ENCODE measurements at regions not wholly inside any gene's neighbourhood (a gene's known extent, or its start where the extent isn't known, plus 50 kb on each side); places are given as distances from the start of the nearest gene placed in this dataset.

GRCh38 chr5:115684513-115685037 lies 58.7 kb upstream of the TMED7 start:
- in situ Hi-C loops (cut with HindIII; ENCODE audit: extremely low pct_ligation_motif_present, low pct_unique_long_range_greater_than_20kb) = no loop called here
- DNase-seq (ENCODE audit: low spot score) (no peak), ATAC-seq (no peak), FAIRE-seq (no peak)
- no peaks in the 10 kb centered on the region for H3K27me3 ChIP-seq (ENCODE audit: control insufficient read depth in 1 of 2, insufficient read depth in 2 of 2, low read length in 2 of 2)
- no peaks in the 10 kb centered on the region for H4K20me1 ChIP-seq (ENCODE audit: insufficient read depth, low read length)
- no peak overlapping the region for H3K4me2 ChIP-seq (ENCODE audit: low read depth, low read length)
- no peaks in the 10 kb centered on the region for H3K79me2 ChIP-seq (ENCODE audit: insufficient read depth, low read length)
- no TSS peak for BruUV-seq (replicated peaks)
- TF ChIP-seq ZSCAN20 (CRISPR knock-in tag; IDR thresholded peaks at IDR 0.05; ENCODE audit: borderline replicate concordance) = no peak
- TF ChIP-seq GLI4 (CRISPR knock-in tag; IDR thresholded peaks at IDR 0.05; ENCODE audit: borderline replicate concordance) = no peak
- no peak for TF ChIP-seq ZNF720 (CRISPR knock-in tag; IDR thresholded peaks at IDR 0.05)
- no peak for TF ChIP-seq ZNF3 (CRISPR knock-in tag; IDR thresholded peaks at IDR 0.05)
- TF ChIP-seq ZNF317 (CRISPR knock-in tag; IDR thresholded peaks at IDR 0.05) = no peak
- TF ChIP-seq HDAC1 (CRISPR knock-in tag; IDR thresholded peaks at IDR 0.05) = no peak
- no peak for TF ChIP-seq ZNF280D (CRISPR knock-in tag; IDR thresholded peaks at IDR 0.05)
- no peak for TF ChIP-seq ZNF142 (CRISPR knock-in tag; IDR thresholded peaks at IDR 0.05)
- no peak for TF ChIP-seq KAT2B (IDR thresholded peaks at IDR 0.05; ENCODE audit: borderline replicate concordance, low read depth, low read length)
- no peak for TF ChIP-seq PLRG1 (conservative IDR thresholded peaks at IDR 0.05)
- TF ChIP-seq ZNF713 (CRISPR knock-in tag; IDR thresholded peaks at IDR 0.05) = no peak
- no peak for TF ChIP-seq MBD4 (IDR thresholded peaks at IDR 0.05; ENCODE audit: borderline replicate concordance, low read length)
- TF ChIP-seq SSRP1 (CRISPR knock-in tag; IDR thresholded peaks at IDR 0.05) = no peak
- TF ChIP-seq ZNF251 (CRISPR knock-in tag; IDR thresholded peaks at IDR 0.05) = no peak
- no peak for TF ChIP-seq RFXAP (CRISPR knock-in tag; IDR thresholded peaks at IDR 0.05; ENCODE audit: borderline replicate concordance)
- no peak for TF ChIP-seq ZNF30 (CRISPR knock-in tag; IDR thresholded peaks at IDR 0.05)
- intact Hi-C loops (cut with micrococcal nuclease; ENCODE audit: unreplicated experiment) = no loop called here
- H3K9me3 ChIP-seq (ENCODE audit: low read length) = no peaks in the 10 kb centered on the region
- no peak overlapping the region for H3K4me3 ChIP-seq (replicated peaks in 1 of 3; ENCODE audit: insufficient read depth in 1 of 3, low read depth in 2 of 3, low read length in 3 of 3)
- no peaks in the 10 kb centered on the region for H3K36me3 ChIP-seq (replicated peaks in 1 of 2; ENCODE audit: control insufficient read depth in 1 of 2, insufficient read depth in 2 of 2, low read length in 2 of 2)
- ChIA-PET CTCF (ENCODE audit: low intra/inter-chr PET ratio, low total read pairs) (no interaction called here), POLR2A (no interaction called here)
- H2AFZ ChIP-seq (ENCODE audit: low read length) = no peak overlapping the region
- WGBS (ENCODE audit: low lambda C conversion rate) = 79% methylated on average over 1 of the region's 1 CpG
- no peak overlapping the region for H3K9ac ChIP-seq (ENCODE audit: insufficient read depth, low read depth, low read length)
- H3K27ac ChIP-seq (ENCODE audit: extremely low read length, insufficient read depth, low read length) = no peak overlapping the region
- H3K4me1 ChIP-seq (ENCODE audit: insufficient read depth, low read length) = no peaks in the 10 kb centered on the region

Measured in HepG2 (cell line).